HL-60 (cell line): ENCODE measurements at regions not wholly inside any gene's neighbourhood (a gene's known extent, or its start where the extent isn't known, plus 50 kb on each side); places are given as distances from the start of the nearest gene placed in this dataset.

Source experiments
- CTCF ChIP-seq: IDR thresholded peaks from one replicate; pipeline ENCODE4 v1.5.1; 2011; ENCODE audit warnings: low read length, control low read depth, inconsistent platforms; ENCODE audit not compliant: insufficient read depth
- REST ChIP-seq: IDR thresholded peaks from 2 replicates; pipeline ENCODE4 v1.6.1; 2012; ENCODE audit warnings: low read depth; ENCODE audit not compliant: insufficient replicate concordance
- SPI1 ChIP-seq: IDR thresholded peaks from 2 replicates; pipeline ENCODE4 v1.6.1; 2012; ENCODE audit warnings: low read depth, mild to moderate bottlenecking, borderline replicate concordance

- no peak for TF ChIP-seq SPI1
- no peak for TF ChIP-seq CTCF
- TF ChIP-seq REST: no peak
Observed at GRCh38 chr14:100410056-100410565, 87.0 kb downstream of the SLC25A47 start.
